GM18907 (cell line): ENCODE measurements at regions not wholly inside any gene's neighbourhood (a gene's known extent, or its start where the extent isn't known, plus 50 kb on each side); places are given as distances from the start of the nearest gene placed in this dataset.

Experiments used
- ATAC-seq: cut with Tn5 transposase; IDR thresholded peaks from one replicate; pipeline ENCODE4 v1.9.1; 2021; ENCODE audit warnings: mild to moderate bottlenecking, moderate library complexity; ENCODE audit not compliant: unreplicated experiment

DNA sequence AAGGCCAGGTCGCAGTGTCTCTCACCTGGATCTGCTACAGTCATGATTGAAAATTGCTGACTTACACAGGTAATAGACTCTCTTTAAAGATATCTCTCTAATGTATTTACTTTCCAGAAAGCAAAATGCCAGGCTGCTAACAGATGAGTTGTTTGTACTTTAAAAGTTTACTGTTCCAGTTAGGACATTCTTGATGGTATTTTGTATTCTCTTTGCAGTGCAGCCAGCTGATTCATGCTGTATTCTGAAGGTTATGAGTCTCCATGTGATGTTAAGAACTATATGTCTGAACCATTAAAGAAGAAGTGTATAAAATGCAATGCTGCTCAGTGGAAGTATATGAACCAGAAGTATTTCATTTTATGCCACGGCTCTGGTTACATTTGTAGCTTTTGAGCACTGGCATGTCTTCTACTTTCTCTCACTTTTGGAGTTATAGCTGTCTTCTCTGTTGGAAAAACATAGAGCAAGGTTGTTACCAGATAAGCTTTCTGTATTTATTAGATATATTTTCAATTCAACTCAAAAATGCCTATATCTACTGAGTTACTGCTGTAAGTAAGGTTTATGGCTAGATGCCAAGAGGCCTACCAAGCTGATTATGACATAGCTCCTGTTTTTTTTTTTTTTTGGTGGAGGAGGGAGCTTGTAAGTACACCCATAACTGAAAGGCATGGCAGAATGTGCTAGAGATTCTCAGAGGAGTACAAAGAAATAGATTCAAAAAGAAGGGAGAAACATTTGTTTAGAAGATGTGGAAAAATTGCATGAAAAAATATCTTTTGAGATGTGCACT, 130.5 kb upstream of the MAN1A1 start:
- no peak for ATAC-seq

DNA sequence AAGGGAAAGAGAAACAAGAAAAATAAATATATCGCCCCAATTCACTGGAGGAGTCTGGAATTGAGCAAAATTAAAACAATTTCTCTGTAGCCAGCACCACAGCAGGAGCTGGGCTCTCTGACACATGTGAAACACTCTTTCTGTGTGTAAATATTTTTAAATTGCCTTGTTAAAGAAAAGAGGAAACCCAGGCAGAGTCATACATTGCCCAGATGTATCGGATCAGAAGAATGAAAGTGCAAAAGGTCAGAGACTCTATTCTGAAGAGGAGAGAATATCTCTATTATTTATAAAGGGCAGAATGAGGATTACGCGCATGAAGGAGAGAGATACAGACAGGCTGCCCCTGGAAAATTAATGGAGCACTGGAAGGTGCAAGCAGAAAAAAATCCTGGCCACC, 127.0 kb upstream of the MAN1A1 start:
- peak; percentile 90 for ATAC-seq

DNA sequence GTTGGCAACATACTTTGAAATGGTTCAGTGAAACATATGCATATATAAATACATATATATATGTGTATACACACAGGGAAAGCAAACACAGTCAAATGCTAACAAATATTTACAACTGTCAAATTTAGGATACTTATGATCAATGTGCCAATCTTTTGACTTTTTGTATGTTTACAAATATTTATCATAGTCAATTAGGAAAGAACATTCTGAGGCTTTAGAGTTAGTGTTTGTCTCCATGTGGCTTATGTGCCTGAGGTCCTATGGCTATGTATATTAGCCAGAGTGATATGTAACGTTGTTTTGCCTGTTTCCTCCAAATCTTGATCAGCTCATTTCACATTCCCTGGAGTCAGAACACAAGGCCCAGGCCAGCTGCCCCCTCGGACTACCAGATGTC, 126.5 kb upstream of the MAN1A1 start:
- no peak for ATAC-seq

DNA sequence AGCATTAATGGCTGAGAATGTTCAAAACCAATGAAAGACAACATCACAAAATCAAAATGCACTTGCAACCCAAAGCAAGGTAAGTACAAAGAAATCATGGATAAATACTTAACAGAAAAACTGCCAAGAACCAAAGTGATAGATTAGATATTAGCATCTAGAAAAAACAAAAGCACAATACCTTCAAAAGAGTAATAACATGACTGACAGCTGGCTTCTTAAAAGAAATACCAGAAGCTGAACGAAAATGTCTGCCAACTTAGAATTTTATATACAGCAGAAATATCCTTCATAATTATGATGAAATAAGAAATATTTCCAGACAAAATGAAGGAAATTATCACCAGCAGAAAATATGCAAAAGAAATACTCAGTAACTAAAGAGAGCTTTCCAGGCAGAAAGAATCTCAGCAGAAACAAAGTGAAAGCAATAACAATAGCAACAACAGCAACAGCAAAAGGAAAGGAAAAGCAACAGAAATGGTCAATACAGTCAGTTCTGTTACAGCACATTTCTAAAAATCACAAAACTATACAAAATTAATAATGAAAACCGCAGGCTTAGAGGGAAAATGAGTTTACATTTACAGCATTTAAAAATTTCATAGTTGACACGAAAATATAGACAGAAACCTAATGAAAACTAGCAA, 121.5 kb upstream of the MAN1A1 start:
- no peak for ATAC-seq

DNA sequence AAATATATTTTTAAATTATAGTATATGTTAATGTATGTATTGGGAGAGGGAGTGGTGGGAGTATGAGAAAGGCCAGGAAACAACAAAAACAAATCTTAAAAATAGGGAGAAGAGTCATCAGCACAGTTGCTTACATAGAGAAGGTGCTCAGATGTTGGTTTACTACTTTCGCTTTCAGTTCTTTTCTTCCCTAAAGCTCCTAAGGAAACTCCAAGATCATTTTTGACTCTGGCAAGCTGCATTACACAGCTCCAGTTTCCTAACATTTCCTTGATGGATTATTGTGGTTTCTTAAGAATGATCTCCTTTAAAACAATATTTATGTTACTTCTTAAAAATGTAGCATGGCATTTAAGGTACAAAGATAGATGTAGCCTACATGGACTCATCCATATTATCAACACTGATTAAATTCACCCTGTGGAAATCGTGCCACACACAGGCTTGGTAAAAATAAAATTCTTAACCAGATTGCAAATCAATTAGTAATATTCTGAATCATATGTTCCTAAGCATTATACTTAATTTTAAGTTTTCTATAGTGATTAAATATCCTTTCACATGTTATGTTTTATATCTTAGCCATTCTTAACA, 118.0 kb upstream of the MAN1A1 start:
- no peak for ATAC-seq

DNA sequence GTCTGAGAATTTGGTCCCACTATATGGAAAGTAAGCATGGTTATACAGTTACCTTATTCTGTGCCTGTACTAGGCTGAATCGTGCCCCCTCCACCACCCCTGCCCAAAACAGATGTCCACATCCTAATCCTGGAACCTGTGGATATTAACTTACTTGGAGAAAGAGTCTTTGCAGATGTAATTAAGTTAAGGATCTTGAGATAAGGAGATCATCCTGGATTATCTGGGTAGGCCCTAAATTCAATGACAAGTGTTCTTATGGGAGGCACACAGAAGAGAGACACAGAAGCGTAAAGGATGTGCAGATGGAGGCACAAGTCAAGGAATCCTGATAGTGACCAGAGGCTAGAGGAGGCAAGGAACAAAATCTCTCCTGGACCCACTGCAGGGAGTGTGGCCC, 116.7 kb upstream of the MAN1A1 start:
- ATAC-seq = no peak

DNA sequence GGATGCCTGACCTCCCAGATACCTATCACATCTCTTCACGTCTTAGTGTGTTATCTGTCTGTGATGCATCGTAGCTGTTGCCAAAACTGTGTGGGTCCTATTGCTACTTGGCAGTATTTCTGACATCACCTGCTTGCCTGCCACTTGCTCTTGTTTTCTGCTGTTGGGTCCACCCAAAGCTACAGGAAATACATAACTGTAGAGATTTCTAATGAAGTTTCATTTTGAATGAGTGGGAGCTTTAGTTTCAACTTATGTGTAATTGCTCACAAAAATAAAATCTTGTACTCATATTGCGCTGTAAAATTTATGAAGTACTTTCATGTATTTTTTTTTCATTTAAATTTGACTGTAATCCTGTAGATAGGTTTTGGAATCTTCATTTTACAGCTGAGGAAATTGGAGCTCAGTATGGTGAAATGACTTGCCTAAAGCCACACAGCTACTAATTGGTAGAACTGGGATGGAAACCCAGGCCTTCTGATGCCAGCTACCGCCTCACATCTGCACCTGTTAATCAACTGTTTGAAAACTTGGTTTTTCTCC, 113.6 kb upstream of the MAN1A1 start:
- ATAC-seq = peak; percentile 86

DNA sequence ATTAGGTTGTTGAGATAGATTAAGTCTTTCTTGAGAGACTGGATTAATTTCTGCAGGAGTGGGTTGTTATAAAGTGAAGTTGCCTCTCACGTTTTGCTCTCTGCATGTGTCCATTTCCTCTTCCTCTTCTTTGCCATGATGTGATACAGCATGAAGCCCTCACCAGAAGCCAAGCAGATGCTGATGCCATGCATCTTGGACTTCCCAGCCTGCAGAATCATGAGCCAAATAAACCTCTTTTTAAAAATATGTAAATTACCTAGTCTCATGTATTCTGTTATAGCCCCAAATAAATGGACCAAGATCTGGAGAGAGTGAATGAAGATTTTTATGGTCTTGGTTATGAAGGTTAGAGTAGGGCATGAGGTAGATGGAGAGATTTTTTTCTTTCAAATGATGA, 111.6 kb upstream of the MAN1A1 start:
- ATAC-seq = no peak

DNA sequence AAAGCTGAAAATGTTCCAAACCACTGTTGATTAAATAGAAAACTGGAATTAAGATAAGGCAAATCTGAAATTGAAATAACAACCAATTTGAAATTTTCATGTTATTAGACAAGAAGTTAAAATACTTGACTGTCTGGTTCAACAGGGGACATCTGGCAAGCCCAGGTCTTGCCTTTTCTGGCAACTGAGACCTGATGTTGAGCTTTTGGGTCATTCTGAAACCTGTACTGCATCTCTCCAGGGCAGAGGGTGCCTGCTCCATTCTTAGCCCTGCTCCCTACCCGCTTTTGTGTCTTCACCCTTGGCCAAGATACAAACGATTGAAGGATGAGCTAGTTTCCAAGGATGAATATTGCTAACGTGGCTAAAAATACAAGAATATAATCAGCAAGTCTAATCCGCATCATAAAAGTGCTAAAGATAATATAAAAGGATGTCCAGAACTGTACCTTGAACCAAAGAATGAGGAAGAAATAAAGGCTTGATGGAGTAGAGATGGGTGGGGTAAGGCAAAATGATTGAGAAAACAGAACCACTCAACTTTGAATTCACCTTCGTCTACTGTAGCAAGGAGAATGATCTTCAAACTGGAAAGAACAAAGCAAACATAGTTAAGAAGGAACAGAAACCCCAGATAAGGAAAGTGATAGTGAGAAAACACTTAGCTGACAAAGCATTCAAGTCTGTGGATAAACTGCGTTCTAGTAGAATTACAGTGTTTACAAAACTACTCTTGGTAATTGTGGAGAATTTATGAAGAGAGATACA, 109.8 kb upstream of the MAN1A1 start:
- peak; percentile 75 for ATAC-seq

DNA sequence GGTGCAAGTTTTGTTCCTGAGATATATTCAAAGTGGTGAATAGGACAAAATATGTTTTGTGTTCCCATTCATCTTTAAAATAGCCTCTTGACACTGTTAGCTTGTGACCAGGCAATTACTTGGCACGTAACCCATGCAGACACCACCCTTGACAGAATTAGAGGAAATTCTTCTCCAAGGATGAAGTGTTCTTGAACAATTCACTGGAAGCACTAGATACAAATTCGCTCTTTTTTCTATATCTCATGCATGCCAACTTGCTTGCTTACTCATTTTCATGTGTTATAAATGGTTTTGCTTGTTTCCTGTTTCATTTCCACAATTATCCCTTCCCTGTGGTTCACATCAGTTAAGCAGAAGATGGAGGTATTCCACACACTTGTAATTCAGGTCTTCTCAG, 105.2 kb upstream of the MAN1A1 start:
- no peak for ATAC-seq

DNA sequence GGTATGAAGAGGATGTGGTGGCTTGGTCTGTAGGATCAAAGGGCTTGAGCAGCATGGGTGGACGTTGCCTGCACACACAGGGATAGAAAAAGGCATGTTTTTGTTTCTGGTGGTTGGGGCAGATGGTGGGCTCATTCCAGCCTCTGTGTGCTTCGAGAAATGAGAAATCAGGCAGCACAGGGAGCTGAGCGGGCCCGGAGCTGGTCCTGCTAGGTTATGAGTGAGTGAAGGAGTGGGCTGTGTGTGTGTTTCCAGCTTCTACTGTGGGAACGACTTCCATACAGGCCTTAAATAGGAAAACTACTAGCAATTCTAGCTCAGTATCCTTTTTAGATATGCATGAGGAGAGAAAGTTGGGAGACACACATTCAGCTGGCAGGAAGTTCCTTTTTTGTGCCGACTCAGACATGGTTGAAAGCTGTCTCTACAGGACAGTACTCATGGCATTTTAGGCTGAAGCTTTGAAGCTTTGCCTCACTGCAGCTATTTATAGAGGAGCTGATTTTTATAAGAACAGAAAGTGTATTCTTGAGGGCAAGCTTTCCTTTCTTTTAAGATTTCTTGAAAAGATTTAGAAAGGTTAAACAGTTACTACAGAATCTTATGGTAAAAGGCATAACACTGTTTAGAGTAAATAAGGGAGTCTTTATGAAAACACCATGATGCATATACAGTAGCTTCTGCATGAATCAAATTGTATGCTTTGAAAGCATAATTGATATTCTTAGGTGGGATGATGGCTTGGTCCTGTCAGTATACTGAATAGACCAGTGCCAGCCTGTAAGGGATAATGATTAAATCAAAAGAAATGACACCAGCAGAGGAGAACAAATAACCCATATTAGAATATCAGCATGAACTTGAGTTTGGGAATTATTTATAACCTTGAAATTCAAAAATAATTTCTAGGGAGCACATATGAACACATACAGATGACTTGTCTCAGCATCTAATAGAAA, 104.0 kb upstream of the MAN1A1 start:
- no peak for ATAC-seq

DNA sequence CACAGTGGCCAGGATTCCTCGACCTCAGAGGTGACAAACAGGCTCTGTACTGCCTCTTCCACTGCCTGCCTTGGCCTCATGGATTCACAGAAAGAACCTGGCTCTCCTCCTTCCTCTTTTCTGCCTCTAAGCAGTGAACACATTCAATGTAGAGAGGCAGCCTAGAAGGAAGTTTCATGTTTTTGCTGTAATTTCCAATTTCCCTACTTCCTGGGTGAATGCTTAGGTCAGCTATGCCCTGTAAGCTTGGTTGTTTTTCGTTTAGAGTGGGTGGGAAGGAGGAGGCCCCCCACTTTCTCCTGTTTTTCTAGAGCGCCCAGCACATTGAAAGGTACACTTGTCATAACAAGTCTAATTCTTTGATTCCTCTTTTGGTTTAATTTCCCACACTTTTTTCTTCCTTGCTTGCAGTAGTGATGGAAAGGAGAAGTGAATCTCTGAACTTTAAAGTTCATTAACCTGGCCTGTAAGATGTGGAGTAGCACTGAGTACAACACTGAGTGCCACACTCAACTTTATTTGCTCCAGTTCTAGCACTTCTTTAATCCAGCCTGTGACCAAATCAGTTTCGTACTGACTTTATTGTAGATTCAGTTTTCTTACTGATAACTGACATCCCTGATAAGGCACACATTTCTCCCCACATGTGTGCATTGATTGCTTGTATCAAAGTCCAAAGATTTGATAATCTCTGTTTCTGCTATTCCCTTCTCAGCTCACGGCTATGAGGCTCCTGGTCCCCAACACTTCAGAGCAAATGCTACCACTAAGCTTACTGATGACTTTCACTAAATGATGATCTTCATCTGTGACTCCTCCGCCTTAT, 100.0 kb upstream of the MAN1A1 start:
- ATAC-seq = no peak

DNA sequence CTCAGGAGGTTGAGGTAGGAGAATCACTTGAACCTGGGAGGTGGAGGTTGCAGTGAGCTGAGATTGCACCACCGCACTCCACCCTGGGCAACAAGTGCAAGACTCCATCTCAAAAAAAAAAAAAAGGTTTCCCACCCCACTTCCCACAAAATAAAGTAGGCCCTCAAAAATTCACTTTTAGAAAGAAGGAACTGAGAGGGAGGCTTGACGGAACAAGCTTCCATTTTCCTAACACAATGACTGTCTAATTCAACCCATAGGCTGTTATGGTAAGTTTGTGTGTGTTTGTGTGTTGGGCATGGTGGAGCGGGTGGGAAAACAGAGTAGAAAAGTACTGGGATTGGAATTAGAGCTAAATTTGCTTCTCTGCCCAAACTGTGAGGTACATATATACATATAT, 98.4 kb upstream of the MAN1A1 start:
- no peak for ATAC-seq

DNA sequence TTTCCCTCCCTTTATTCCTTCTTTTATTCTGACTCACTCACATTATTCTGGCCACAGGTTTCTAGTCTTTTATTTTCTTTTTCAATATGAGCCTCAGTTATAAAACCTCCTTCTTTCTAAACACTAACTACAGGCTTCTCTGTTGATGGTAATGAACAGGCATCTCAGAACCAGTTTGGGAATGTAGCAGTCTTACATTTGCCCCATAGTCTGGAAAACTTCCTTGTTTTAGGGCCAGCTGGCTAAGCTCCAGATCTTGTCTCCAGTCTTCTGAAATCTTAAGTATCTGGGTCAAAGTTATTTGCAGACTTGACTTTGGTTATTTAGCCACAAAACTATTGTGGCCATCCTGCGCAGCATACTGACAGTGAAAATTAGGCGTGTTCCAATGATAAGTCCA, 97.0 kb upstream of the MAN1A1 start:
- ATAC-seq = no peak

DNA sequence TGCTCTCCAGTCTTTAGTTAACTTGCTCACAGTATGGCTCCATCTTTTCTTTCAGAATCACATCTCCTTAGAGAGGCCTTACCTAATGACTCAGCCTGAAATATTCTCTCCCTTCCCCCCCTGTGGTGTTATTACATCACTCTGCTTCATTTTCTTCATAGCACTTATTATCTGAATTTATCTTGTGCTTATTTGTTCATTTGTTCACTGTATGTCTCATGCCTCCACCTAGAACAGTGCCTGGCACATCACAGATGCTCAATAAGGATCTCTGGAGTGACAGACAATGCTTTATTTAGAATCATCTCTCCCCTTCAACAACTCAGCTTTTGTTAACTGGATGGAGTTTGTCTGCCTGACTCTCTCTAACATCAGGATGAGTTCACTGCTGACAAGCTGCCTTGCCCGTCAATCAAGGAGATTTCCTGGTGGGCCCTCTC, 96.6 kb upstream of the MAN1A1 start:
- no peak for ATAC-seq

DNA sequence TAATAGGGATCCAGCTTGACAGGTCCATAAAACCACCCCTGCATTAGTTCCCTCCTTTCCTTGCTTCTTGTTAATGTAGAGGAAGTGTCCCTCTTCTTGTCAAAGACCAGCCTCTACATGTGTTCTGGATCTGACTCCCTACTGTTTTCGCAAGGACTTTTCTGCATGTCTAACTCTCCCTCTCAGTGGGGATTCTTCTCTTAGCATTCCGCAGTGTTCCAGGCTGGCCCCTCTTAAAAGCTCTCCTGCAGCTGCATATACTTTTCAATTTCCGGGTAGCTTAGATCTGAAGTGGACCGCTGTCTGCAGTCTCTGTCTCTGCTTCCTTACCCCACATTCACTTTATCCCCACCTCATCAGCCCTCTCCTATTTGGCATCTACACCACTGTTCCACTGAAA, 96.1 kb upstream of the MAN1A1 start:
- no peak for ATAC-seq

DNA sequence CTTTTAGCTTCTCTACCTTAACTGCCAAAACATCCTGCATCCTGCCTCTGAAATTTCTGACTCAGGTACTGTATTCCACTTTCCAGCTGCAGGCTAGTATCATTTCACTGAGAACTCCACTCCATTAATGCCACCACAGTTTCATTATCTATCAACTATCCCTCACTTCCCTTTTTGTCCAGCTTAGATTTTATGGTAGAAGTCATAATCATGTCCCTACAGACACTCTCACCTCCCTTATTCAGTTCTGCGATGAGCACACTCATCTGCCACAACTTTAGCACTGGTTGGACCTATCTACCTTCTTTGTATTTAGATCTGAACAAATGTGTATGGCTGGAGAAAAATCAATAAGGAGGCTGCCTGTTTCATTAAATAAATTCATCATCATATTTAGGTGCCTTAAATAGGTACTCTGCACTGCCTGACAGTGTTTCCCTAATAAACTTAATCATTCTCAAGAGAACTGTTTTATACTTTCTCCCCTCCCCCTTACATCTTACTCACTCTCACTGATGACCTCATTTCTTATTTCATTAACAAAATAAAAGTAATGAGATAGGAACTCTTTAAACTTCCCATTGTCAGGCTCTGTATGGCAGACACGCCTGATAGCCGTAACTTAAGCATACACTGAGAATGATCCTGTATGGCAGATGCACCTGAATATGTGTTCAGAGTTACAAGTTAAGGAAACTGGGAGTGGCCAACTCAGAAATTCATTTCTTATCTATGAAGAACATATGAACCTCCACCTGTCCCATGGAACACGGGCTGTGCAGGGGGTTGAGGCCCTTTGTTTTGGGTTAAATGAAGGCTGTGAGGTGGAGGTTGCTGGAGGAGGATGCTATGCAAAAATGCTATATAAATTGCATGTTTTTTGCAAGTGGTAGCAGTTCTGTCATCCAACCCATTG, 95.3 kb upstream of the MAN1A1 start:
- ATAC-seq = peak; percentile 68

DNA sequence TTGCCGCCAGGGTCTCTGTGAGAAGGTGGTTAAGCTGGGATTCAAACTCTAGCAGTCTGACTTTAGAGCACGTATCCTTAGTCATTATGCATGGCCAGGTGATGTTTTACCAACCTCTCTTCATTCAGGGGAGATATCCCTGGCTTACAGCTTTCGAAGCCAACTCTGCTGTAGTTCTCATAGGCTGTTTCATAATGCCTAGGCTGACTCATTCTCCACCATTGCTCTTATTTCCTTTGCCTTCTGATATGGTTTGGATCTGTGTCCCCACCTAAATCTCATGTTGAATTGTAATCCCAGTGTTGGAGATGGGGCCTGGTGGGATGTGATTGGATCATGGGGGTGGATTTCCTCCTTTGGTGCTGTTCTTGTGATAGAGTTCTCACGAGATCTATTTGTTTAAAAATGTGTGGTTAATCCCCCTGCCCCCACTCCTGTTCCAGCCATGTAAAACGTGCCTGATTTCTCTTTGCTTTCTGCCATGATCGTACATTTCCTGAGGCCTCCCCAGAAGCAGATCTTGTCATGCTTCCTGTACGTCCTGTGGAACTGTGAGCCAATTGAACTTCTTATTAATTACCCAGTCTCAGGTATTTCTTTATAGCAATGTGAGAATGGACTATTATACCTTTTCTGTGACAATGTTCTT, 94.6 kb upstream of the MAN1A1 start:
- ATAC-seq = peak; percentile 5
